ENCODE measurements at regions not wholly inside any gene's neighbourhood (a gene's known extent, or its start where the extent isn't known, plus 50 kb on each side); places are given as distances from the start of the nearest gene placed in this dataset.

DNA sequence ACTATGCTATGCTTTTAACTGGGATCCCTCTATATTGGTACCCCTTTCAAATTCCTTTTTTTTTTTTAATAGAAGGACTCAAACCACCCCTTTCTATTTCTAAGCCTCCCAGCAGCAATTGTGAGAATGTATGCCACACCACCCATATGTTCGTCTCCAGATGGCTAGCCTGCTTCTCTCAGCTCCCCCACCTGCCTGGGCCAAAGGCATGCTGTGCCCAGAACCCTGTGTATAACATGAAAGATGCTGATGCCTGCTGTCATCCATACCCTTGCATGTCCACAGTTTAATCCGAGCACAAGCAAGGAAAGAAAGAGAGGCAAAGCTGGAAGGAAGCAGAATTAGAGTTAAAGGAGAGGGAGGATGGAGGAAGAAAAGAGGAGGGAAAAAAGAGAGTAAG is 159.5 kb upstream of the CNTN6 start:
- no peak for DNase-seq (ENCODE audit: low read depth)

GRCh38 chr3:944786-945185 is 148.0 kb upstream of the CNTN6 start:
- no peak for DNase-seq (ENCODE audit: low read depth)

GRCh38 chr3:945738-946137 is 147.1 kb upstream of the CNTN6 start:
- no peak for DNase-seq (ENCODE audit: low read depth)

- no peak for DNase-seq (ENCODE audit: low read depth)
Measured at GRCh38 chr3:952906-953305, 139.9 kb upstream of the CNTN6 start.

- no peak for DNase-seq (ENCODE audit: low read depth)
Measured at GRCh38 chr3:963255-963654, 129.6 kb upstream of the CNTN6 start.

GRCh38 chr3:963755-964154 is 129.1 kb upstream of the CNTN6 start:
- DNase-seq (ENCODE audit: low read depth): no peak

DNA sequence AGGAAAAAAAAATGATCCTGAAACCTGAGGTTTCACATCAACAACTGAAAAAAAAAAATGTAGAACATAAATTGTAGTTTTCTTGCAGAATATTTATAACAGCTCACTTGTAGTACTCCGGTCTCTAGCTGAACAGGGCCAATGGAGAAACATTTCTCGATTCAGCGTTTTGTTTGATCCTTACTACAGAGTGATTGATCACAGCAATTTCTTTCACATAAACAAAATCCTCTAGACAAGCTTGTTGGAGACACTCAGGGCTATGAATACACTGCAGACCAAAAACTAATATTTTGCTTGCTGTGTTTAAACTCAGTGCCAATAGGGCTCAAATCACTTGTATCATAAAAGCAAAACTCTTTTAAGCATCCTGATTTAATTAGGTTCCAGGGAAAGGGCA is 127.0 kb upstream of the CNTN6 start:
- DNase-seq (ENCODE audit: low read depth): no peak

- DNase-seq (ENCODE audit: low read depth): no peak
Measured at GRCh38 chr3:966341-966740, 126.5 kb upstream of the CNTN6 start.

DNA sequence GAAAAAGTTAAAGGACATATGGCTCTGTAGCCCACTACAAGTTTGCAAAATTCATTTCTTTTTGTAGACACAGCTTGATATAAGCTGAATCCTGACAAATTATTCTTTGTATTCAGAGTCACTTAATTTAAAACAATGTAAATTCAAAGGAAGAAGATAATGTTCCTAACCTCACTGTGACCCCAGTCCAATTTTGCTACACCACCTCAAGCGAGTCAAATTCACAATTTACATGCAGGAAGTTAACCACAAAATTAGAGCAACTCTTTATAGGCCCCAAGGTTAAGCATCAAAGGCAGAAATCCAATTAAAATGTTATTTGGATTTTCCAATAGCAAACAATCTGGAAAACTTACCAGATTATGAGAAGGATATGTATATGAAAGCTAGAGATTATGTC is 119.5 kb upstream of the CNTN6 start:
- DNase-seq (ENCODE audit: low read depth): no peak

- DNase-seq (ENCODE audit: low read depth): no peak
Measured at GRCh38 chr3:976006-976405, 116.8 kb upstream of the CNTN6 start.

- no peak for DNase-seq (ENCODE audit: low read depth)
Measured at GRCh38 chr3:981156-981555, 111.7 kb upstream of the CNTN6 start.

- DNase-seq (ENCODE audit: low read depth): peak; percentile 34
Measured at GRCh38 chr3:988785-989184, 104.0 kb upstream of the CNTN6 start.

GRCh38 chr3:992871-993270 is 100.0 kb upstream of the CNTN6 start:
- no peak for DNase-seq (ENCODE audit: low read depth)

DNA sequence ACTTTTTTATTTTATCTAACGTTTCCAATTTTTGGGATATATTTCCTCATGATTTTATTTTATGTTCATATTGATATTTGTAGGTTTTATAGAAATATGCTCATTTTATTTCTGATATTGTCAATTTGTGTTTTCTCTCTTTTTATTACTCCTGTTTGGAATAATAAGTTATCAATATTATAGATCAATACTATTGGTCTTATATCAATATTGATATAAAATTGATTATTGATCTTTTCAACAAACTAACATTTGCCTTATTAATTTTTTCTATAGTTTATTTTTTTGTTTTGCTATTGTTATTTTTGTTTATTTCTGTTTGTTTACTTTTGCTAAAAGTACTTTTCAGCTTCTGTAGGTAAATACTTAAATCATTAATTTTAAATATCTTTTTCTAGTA is 90.8 kb upstream of the CNTN6 start:
- no peak for DNase-seq (ENCODE audit: low read depth)

DNA sequence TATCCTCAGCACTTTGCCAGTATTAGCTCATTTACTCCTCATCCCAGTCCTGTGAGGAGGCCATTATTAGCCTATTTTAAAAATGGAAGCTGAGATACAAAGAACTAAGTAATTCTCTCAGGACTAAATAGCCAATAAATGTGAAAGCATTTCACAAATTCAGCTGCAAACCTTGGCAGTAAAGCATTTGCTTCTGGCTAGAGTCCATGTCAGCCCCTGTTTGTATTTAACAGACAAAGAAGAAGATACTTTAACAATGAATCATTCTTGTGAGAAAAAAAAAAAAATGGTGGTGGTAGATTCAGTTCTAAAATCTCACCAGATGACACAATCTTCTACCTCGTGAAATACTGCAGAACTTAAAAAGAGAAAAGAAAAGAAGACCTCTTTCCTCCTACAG is 85.0 kb upstream of the CNTN6 start:
- no peak for DNase-seq (ENCODE audit: low read depth)

GRCh38 chr3:1010228-1010627 is 82.6 kb upstream of the CNTN6 start:
- no peak for DNase-seq (ENCODE audit: low read depth)

GRCh38 chr3:1015826-1016225 is 77.0 kb upstream of the CNTN6 start:
- no peak for DNase-seq (ENCODE audit: low read depth)

- DNase-seq (ENCODE audit: low read depth): no peak
Measured at GRCh38 chr3:1017870-1018269, 75.0 kb upstream of the CNTN6 start.

DNA sequence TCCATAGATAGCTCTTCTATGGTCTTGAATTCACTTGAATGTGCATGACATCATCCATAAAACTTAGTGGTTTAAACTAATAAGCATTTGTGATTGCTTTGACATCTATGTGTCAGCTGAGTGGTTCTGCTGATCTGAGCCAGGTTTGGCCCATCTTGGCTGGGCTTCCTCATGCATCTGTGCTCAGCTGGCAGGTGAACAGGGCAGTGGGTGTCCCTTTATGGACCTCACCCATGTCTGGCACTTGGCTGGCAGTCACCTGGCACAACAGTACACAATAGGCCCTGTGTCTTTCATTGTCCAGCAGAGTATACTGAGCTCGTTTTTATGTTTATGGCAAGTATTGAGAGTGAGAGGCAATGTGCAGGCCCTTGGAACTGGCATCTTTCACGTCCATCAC is 73.7 kb upstream of the CNTN6 start:
- no peak for DNase-seq (ENCODE audit: low read depth)

DNA sequence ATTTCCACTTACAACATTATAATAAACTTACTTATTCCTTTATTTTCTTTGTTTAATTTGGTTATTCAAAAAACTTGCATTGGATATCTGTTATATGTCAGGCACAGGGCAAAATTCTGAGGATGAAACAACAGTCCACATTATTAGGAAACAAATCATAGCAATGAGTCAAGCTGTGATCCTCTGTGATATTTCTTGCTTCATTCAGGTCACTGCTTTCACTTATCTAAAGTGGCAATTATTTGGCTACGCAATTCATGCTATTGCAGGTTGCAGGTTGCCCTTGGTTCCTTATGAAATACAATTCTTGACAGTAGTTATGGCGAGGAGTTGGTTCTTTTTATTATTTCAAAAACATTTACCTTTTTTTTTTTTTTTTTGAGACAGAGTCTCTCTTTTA is 66.4 kb upstream of the CNTN6 start:
- DNase-seq (ENCODE audit: low read depth): no peak

DNA sequence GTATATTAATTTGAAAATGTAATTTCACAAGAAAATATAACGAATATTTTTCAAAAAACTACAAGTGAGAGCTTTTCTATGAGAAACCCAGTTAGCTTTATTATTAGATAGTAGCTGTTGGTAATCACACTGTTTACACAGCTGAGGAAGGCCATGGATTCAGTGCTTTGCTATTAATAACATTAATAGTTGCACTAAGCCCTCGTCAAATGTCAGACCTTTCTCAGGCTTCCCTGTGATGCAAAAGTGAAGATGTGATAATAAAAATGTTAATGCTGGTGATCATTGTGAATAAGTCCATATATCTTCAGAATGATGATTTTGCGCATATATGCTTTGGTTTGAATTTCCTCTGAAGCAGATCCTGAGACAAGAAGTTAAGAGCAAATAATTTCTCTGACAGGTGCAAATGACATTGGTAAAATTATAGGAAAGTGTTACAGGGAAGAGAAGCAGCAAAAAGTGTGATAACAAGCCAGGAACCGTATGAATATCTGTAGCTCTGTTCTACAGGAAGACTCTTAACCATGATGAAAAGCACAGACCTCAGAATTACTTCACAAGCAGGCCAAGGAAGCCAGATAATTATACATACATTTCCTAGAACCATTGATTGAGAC is 56.5 kb upstream of the CNTN6 start:
- no peak for DNase-seq (ENCODE audit: low read depth)

DNA sequence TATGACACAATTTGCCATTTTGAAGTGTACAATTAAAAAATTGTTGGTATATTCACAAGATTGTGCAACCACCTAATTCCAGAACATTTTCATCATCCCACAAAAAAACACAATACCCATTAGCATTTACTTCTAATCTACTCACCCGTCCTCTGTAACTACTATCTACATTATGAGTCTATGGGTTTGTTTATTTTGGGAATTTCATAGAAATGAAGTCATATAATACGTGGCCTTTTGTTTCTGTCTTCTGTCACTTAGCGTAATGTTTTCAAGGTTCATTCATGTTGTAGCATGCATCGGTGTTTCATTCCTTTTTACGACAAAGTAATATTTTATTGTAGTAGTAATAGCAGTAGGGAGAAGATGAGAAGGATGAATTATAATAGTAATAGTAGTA is 55.2 kb upstream of the CNTN6 start:
- DNase-seq (ENCODE audit: low read depth): no peak
